GM19328 (cell line): ENCODE measurements at regions not wholly inside any gene's neighbourhood (a gene's known extent, or its start where the extent isn't known, plus 50 kb on each side); places are given as distances from the start of the nearest gene placed in this dataset.

Experiments used
- ATAC-seq: cut with Tn5 transposase; IDR thresholded peaks from one replicate; pipeline ENCODE4 v1.9.1; 2021; ENCODE audit warnings: mild to moderate bottlenecking, moderate library complexity; ENCODE audit not compliant: unreplicated experiment

- ATAC-seq = peak; percentile 50
Measured at GRCh38 chr10:105950410-105950809, 1214.1 kb downstream of the SORCS1 start.

DNA sequence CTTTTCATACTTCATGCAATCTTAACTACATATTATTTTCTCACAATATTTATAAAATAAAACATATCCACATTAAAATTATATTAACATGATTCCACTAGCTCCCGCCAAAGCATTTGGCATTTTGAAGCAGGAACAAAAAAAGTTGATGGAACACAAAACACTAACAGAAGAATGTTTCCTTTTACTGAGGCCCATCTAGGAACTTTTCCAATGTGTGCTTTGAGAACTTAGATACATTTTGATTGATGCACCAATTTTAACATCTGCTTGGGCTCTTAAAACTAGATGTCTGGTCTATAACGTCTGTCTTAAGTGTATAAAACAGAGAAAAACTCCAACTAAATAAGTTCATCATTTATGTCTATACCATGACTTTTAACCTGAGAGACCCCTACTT, 1214.8 kb downstream of the SORCS1 start:
- no peak for ATAC-seq

DNA sequence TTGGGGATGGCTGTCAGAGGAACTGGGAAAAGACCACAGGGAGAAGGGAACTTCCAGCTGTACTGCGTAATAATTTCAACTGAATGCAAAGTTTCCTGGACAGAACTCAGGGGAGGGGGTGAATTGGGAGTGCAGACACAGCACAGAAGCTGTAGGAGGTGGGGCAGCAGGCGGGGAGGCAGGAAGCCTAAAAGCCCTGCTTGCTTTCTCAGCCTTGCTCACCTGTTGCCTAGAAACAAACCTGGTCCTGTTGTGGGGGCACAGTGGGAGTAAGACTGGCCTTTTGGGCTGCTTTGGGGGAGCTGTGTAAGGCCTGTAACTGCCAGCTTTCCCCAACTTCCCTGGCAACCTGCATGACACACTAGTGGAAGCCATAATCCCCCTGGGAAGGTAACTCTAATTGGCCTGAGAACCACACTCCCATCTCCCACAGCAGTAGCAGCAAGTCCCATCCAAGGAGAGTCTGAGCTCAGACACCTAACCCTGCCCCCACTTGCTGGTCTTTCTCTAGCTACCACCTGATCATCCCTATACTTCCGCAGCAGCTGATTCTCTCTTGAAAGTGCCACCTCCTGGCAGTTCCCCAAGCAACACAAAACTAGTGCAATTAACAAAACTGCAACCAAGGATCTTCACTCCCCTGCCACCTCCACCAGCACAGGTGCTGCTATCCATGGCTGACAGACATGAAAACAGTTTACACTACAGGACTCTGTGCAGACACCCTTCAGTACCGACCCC, 1239.3 kb downstream of the SORCS1 start:
- ATAC-seq = no peak

DNA sequence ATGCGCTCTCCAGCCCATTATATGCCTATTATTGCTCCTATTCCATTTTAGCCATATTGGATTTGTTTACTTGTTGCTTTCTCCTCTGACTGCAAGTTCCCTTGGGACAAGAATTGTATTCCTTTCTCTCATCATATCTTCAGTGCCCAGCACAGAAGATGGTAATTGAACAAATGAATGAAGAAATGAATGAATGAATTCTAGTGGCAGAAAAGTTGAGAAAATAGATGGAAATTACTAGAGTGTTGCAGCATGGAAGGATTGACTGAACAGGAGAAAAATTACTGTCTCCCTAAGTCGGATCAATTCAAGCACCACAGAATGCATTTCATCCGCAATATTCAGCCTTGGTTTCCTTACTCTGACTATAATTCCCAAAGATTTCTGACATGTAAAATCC, 1243.2 kb downstream of the SORCS1 start:
- no peak for ATAC-seq

DNA sequence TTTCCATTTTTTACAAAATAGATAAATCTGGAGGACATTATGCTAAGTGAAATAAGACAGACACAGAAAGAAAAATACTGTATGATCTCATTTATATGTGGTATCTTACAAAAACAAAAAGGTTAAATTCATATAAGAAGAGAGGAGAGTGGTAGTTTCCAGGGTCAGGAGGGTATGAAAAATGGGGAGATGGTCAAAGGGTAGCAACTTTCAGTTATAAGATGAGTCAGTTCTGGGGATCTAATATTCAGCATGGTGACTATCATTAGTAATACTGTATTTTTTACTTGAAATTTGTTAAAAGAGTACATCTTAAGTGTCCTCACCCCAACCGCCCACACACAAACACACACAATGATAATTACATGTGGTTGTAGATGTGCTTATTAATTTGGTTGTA, 1250.1 kb downstream of the SORCS1 start:
- no peak for ATAC-seq

DNA sequence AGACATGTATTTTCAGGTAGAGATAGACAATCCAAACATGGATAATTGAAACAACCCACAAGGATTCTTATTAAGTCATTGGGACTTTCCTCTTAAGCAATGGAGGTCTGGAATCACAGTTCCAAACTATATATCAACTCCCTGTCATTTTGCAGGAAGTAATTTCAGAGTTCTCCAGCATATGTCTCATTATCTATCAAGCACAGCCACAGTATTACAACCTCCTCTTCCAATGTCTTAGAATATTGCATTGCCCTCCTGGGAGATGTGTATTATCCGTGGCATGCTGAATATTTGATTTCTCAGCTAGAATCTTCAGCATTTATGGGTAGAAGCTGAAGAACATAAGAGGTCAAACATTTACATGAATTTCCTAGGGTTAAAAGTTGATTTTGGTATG, 1255.8 kb downstream of the SORCS1 start:
- ATAC-seq = no peak

DNA sequence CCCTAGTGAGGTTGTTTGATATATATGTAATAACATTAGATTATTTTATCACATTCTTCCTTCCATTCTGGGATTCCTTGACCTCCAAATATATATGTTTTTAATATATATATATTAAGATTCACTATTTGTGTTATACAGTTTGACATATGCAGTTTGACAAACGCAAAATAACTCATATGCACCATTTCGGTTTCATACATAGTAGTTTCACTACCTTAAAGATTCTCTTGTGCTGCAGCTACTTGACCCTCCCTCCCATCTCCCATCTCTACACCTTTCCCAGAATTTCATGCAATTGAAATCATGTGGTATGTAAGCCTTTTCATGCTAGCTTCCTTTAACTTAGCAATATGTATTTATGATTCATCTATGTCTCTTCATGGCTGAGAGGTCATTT, 1244.4 kb downstream of the SORCS3 start:
- no peak for ATAC-seq

DNA sequence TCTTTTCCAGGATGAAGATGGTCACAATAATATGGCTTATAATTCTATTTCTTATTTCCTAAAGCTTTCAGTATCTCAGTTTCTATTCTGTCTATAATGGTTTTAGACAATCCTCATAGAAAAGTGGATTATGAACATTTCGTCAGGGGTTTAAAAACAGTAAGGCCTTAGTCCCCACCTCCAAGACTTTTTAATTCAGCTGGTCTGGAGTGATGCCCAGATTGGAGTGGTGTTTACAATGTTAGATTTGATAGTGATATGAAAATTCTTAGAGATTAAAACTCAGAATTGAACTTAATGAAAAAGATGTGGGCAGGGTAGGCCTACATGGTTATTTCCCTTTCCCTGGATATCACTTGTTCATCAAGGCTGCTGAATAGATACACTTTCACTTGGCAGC, 1238.3 kb downstream of the SORCS3 start:
- ATAC-seq = no peak

- ATAC-seq = no peak
Measured at GRCh38 chr10:105875050-105875449, 1234.0 kb downstream of the SORCS3 start.

- ATAC-seq = no peak
Measured at GRCh38 chr10:105872665-105873064, 1231.6 kb downstream of the SORCS3 start.

DNA sequence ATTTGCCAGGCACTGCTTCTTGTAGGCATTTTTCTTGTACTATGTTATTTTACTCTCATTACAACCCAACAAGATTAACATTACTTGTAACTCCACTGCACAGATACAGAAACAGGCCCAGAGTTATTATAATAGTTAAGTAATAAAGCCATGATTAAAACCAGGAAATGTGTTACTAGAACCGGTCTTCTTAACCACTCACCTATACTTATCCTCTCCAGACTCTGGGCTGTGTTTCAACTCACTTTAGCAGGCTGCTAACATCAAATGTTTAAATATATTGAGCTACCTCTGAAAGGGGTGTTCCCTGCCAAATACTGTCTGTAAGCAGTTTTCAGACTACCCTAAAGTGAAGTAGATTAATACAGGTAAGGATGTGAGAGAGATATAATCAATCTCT, 1227.8 kb downstream of the SORCS3 start:
- ATAC-seq = no peak

DNA sequence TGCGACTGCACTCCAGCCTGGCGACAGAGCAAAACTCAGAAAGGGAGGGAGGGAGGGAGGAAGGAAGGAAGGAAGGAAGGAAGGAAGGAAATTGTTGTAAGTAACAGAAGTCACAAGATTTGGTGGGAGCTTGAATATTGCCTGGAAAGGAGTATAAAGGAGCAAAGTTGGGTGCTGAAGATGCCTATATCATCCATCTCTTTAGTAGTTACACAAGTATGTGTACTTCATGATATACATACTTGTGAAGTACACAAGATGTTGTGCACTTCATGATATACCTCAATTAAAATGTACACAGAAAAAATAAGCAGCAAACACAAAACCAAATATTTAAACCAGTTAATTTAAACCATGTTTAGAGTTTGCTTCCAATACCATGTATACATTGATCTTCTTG, 1223.8 kb downstream of the SORCS3 start:
- ATAC-seq = no peak

DNA sequence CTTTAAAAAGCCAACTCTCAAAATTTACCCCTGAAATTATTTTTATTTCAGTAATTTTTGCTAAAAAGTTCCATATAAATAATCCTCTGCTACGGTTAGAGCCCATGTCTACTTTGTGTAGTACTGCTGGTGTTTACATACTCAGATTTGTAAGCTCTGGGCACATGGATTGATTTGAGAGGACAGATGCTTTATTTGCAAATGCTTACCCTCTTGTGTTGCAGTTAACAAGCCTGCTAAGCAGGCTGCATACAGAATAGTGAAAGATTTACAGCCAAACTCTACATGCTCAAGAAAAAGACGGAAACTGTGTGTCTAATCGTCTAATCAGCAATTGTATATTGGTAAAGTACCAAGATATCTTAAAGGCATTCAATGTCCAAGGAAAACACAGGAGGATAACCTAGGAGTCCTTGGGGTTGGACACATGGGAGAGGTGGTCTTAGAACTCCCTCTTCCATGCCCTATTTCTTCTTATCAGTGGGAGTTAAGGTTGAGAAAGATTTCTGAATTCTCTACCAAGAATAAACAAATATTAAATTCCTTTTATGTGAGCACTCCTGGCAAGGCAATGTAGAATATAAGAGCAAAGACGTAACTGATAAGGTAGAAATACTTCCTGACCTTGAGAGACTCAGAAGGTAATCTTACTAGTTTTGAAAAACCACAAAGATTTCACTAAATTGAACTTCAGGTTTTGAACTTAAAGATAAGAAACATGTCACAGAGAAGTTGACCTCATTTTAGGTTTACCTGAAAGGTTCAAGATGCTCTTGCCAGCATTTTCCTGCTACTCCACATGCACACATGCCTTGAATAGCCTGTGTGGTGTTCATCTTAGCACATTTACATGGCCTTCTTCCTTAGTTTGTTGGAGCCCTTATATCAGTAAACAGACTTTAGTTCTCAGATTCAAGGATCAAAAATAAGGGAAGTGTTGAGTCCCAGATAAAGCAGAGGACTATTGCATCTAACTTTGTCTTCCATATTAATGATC, 1216.5 kb downstream of the SORCS3 start:
- no peak for ATAC-seq

- ATAC-seq = no peak
Measured at GRCh38 chr10:105855791-105856190, 1214.7 kb downstream of the SORCS3 start.

DNA sequence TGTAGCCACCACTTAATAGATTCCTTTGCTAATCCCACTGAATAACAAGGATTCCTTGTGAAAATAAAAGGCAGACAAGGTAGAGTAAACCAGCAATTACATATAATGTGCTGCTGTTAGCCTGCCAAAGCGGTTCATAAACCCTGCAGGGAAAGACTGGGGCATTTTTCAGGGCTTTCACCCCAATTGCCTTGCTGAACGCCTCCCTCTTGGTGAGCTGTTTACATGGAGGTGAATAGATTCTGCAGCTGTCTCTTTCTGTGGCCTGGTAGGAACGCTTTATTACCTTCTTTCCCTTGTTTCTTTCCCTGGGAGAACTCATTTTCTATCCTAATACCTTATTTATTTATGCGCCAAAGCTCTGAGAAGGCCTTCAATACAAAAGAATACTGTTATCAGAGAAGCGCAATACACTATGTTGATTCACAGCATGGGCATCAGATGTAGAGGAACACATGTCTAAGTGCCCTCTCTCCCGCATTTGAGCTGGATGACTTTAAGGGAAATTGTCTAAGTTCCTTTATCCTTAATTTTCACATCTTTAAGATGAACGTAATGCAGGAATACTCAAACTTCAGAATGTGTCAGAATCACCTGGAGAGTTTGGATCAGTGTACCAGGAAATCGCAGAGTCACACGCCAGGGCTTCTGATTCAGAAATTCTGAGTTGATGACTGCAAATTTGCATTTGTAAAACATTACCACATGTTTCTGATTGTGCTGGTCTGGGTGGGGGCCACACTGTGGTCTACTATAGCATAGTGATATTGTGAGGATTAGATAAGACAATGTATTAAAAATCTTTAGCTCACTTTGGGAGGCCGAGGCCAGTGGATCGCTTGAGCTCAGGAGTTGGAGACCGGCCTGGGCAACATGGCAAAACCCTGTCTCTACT, 1203.8 kb downstream of the SORCS3 start:
- no peak for ATAC-seq

DNA sequence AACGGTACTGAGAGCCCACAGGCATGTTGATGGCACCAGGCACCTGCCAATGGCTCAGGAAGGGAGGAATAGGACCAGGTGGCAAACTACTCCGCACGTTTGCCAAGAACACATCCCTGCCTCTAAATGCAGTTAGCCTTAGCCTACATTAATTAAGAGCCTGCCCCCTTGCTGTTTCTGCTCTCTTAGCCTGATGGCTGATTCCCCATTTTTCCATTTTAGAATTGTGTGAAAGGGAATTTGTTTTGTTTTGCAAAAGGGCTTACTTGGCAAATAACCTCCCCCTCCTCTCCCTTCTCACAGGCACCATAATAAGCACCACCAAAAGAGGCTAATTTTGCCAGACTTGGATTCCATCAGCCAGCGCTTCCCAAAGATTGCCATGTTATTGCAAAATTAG, 1203.2 kb downstream of the SORCS3 start:
- ATAC-seq = no peak

DNA sequence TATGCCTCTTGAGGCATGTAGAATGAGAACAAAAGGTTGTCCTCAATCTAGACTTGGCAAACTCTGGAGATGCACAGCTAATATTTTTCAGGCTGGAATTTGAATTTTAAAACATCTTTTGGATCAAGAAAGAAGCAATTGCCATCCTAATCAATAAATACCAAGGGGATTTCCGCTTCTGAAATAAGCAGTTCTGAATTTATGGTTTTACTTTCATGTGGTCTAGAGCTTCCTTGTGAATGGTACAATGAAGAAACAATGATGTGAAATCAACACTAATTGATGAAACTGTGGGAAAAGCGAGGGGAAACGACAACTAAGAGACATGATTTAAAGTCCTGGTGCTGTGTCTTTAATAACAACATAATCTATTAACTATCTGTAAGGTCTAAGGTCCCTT, 1202.7 kb downstream of the SORCS3 start:
- ATAC-seq = no peak

- ATAC-seq = no peak
Measured at GRCh38 chr10:105840288-105840770, 1199.2 kb downstream of the SORCS3 start.

DNA sequence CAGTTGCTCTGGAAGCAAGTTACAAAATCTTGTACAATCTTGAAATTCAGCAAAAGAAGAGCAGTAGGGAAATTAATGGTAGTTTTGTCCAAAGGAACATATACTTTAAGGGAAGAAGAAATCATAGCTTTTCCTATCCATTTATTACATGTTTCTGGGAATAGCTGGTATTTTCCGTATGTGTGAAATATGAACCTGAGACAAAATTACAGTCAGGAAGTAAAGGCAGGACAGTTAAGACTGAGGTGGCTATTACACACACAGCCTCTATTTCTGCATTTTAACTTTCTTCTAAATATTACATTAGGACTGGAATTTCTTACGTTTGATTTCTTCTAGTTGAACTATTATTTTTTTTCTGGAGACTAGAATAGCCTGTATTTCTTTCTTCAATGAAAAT, 1197.3 kb downstream of the SORCS3 start:
- ATAC-seq = no peak

GRCh38 chr10:105837951-105838350, 1196.9 kb downstream of the SORCS3 start:
- ATAC-seq = peak; percentile 87
